ENCODE measurements at regions not wholly inside any gene's neighbourhood (a gene's known extent, or its start where the extent isn't known, plus 50 kb on each side); places are given as distances from the start of the nearest gene placed in this dataset.
"Not testable (repeated sequence)": the region's sequence is repeated elsewhere in the genome, so short reads cannot be mapped to it uniquely, and the experiment has no call there.

GRCh38 chr9:100639854-100640253 lies 62.0 kb downstream of the CAVIN4 start:
- DNase-seq (ENCODE audit: low read depth, low spot score) = no peak

DNA sequence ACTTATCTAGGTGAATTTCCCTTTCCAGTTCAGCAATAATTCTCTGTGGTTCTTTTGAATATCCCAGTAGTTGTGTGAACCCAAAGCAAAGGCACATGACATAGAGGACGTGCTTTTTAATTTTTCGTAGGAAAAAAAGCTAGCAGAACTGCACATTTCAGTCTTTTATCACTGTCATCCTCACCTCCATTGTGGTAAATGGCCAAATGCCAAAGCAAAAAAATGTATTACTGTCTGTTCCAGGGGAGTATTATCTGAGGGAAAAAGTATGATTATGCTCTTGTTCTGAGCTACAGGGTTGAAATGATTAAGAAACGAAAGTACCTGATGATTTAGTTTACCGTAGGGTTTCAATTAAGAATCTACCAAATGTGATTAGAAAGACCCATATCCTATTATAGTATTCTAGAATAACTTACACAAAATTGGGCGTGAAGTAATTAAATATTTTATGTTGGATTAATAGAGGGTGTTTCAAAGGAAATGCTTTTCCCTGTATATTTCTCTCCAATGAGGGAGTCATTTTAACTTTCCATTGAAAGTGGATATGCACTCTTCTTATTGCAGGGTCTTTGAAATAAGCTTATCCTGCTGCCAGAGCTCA lies 62.7 kb downstream of the CAVIN4 start:
- no peak for DNase-seq (ENCODE audit: low read depth, low spot score)

- DNase-seq (ENCODE audit: low read depth, low spot score) = no peak
Measured at GRCh38 chr9:100641166-100641565, 63.3 kb downstream of the CAVIN4 start.

GRCh38 chr9:100652850-100653249 lies 75.0 kb downstream of the CAVIN4 start:
- DNase-seq (ENCODE audit: low read depth, low spot score) = no peak

DNA sequence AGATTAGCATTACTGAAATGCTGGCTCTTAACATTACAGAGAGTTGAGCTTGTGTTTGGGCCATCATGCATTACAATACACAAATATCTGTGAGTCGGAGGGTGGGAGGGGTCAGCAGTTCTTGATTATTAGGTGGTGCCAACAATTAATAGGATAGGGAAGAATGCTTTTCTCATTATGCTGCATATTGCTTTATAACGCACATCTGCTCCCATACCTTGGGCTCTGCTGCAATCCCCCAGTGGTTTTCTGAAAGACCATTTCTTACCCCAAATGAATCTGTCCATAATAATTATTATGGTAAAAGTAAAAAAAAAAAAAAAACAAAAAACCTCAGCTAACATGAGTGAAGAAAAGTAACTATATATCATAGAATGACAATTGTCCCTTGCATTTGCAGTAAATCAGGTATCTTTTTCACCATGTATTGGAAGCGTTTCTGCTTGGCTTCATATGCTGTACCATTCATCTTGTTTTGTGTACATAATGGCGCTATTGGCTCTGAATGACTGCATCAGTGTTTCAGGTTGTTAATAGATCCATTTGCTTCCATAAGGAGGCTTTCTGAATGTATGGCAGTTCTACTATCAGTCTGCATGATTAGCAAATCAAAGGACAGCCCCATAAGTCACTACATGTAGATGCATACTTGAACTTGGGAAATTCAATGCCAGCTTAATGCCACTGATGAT lies 75.9 kb downstream of the CAVIN4 start:
- DNase-seq (ENCODE audit: low read depth, low spot score) = no peak

- not testable (repeated sequence) for DNase-seq (ENCODE audit: low read depth, low spot score)
Measured at GRCh38 chr9:100656851-100657250, 79.0 kb downstream of the CAVIN4 start.

GRCh38 chr9:100661668-100662067 lies 83.8 kb downstream of the CAVIN4 start:
- DNase-seq (ENCODE audit: low read depth, low spot score) = no peak

DNA sequence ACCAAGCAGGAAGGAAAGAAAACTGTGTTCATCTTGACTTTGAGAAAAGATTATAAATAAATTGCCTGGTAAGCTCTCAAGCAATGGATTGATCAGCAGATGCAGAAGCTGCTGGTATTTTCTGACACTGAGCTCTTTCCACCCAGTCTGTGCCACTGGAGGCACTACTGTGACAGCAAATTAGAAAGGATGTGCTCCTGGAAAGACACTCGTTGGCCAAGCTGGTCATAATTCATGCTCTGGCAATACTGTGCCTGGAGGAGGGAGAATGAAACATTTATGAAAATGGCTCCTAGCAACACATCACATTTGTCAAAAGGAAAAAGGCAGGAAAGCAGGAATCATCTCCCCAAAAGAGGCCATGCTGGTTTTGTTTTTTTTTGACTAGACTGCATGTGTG lies 84.2 kb downstream of the CAVIN4 start:
- no peak for DNase-seq (ENCODE audit: low read depth, low spot score)

DNA sequence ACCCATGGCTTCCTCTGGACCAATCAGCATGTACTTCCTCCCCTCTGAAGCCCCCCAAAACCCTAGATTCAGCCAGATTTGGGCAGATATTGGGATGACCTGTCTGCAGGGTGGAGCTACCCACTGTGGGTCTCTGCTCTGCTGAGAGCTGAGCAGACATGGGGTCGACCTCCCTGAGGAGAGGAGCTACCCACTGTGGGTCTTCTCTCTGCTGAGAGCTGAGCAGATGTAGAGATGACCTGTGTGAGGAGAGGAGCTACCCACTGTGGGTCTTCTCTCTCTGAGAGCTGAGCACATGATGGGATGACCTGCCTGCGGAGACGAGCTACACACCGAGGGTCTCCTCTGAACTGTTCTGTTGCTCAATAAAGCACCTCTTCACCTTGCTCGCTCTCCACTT lies 89.6 kb downstream of the CAVIN4 start:
- DNase-seq (ENCODE audit: low read depth, low spot score) = no peak

DNA sequence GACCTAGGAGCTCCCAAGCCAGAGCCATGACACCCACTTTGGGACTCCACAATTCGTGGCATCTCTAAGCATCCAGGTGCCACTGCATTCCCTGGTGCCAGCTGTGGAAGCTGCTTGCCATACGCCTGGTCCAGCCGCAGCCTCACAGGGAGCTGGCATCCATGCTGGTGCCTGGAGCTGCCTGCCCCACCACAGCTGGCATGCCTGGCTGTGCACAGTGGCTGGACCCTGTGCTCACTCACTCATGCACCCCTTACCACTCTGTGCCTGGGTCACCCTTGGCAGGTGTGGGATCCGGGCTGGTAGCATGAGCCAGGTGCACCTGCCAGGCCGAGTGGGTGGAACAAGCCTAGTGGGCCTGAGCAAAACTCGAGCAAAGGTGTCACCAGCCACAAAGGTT lies 90.1 kb downstream of the CAVIN4 start:
- DNase-seq (ENCODE audit: low read depth, low spot score) = no peak

DNA sequence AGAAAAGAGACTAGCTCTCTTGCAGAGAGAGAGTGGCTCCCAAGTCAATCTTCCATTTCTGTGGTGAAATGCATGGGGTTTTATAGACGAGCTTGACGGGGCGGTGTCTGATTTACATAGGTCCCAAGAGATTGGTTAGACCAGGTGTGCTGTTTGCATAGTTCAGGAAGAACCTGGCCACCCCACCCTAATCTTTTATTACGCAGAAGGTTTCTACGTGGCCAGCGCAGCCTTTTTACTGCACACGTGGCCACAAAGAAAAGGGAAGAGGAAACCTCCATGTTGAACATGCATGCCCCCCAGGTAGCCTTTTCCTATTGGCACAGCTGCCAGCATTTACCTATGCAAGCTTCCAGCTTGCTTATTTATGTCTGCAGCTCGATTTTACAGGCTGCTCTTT lies 92.1 kb downstream of the CAVIN4 start:
- no peak for DNase-seq (ENCODE audit: low read depth, low spot score)

GRCh38 chr9:100670719-100671118 lies 92.8 kb downstream of the CAVIN4 start:
- no peak for DNase-seq (ENCODE audit: low read depth, low spot score)

GRCh38 chr9:100671898-100672297 lies 94.0 kb downstream of the CAVIN4 start:
- DNase-seq (ENCODE audit: low read depth, low spot score) = no peak

GRCh38 chr9:100673249-100673648 lies 95.4 kb downstream of the CAVIN4 start:
- no peak for DNase-seq (ENCODE audit: low read depth, low spot score)

DNA sequence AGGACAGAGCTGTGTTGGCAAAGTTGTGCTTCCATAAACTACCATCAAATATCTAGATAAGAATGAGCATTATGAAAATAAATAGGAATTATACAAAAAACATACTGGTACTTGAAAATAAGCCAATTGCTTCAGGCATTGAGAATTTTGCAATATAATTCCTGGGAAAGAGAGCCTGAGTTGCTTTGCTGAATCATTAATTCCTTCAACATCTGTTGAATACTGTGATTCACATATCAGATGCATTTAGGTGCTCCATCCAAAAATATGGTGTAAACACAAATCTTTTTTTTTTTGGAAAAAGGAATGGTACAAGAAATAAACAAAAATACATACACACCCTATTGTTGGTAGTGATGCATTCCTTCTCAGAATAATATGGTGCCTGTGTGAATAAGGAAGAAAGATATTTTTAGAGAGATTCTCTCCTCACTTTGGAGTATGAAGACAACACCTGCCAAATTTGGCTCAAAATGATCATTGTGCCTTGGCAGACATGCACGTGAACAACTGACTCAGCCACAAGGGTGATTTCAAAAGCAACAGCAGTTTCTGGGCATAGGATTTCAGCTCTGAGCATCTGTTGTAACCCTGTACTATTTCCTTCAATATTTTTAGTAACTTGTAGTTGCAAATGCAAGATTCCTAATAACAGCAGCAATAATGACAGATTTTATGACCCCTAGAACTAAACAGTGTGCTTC lies 96.7 kb downstream of the CAVIN4 start:
- DNase-seq (ENCODE audit: low read depth, low spot score) = no peak

GRCh38 chr9:100679834-100680233 lies 102.0 kb downstream of the CAVIN4 start:
- no peak for DNase-seq (ENCODE audit: low read depth, low spot score)

DNA sequence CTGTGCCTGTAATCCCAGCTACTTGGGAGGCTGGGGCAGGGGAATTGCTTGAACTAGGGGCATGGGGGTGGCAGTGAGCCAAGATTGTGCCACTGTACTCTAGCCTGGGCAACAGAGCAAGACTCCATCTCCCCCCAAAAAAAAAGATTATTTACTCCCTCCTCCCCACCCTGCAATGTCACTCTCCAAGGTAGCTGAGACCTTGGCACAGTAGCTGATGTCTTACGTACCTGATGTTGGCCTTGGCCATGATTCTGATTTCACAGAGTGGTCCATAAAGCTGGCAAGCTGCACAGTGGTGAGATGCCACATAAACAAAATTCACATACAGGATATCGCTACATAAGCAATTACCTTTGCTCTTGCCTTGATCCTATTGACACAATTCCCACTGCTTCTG lies 108.5 kb downstream of the CAVIN4 start:
- no peak for DNase-seq (ENCODE audit: low read depth, low spot score)

- no peak for DNase-seq (ENCODE audit: low read depth, low spot score)
Measured at GRCh38 chr9:100689635-100690034, 111.8 kb downstream of the CAVIN4 start.

DNA sequence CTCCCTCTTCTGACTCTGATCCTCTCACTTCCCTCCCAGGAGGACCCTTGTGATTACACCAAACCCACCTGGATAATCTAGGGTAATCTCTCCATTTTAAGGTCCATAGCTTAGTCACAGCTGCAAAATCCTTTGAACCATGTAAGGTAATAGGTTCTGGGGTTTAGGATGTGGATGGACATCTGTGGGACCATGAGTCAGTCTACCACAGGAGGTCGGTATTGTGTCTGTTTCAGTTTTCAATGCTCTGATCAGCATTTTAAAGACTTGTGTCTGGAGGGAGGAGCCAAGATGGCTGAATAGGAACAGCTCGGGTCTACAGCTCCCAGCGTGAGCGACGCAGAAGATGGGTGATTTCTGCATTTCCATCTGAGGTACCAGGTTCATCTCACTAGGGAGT lies 112.6 kb downstream of the CAVIN4 start:
- no peak for DNase-seq (ENCODE audit: low read depth, low spot score)

GRCh38 chr9:100697339-100697738 lies 119.5 kb downstream of the CAVIN4 start:
- DNase-seq (ENCODE audit: low read depth, low spot score) = no peak

DNA sequence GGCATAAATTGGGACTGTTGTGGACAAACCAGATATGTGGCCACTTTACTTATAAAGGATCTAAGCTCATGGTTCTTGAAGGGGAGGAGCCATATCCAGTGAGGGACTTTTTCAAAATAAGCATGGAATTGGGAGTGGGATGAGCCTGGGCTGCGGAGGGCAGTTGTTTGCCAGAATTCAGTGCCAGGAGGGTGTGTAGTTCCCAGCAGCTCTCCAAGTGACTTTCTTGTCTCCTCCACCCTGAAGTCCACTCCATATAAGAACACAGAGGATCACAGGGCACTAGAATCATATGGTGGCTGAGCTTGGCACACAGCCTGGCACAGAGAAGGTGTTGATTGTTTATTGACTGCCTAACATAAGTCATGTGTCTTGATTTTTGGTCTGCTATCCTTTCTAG lies 121.1 kb downstream of the CAVIN4 start:
- DNase-seq (ENCODE audit: low read depth, low spot score) = no peak

- DNase-seq (ENCODE audit: low read depth, low spot score) = no peak
Measured at GRCh38 chr9:100699668-100700067, 121.8 kb downstream of the CAVIN4 start.

- DNase-seq (ENCODE audit: low read depth, low spot score) = no peak
Measured at GRCh38 chr9:100700689-100701318, 122.9 kb downstream of the CAVIN4 start.

All from activated CD4-positive, CD25-positive, alpha-beta regulatory T cell treated with anti-CD3 and anti-CD28 coated beads, Interleukin-2, amount 50 U/mL, for 16 hours (primary cell).